HCT116 (cell line): ENCODE measurements at regions not wholly inside any gene's neighbourhood (a gene's known extent, or its start where the extent isn't known, plus 50 kb on each side); places are given as distances from the start of the nearest gene placed in this dataset.
A peak's percentile ranks its signal among the peaks of the same experiment; 100 is the strongest.

Experiments
- ATAC-seq: fragments of 200-7000 bp; cut with Tn5 transposase; 2 replicates; pipeline ENCODE4 v1.9.1; 2020; ENCODE audit warnings: mild to moderate bottlenecking, moderate library complexity
- BruUV-seq: library from RNA; stranded (reverse); fragments of 400-500 nt; replicated peaks from 2 replicates; lab custom pipeline; 2021; lab: Mats Ljungman, UMichigan
- CTCF ChIA-PET: fragments of 300-600 bp; sonication (Branson Sonifier 250); formaldehyde crosslinking; loops from one replicate; lab custom pipeline; 2021; ENCODE audit warnings: antibody characterized with exemption; lab: Charles Lee
- POLR2A ChIA-PET: fragments of 300-600, 350-600 bp; sonication (Branson Sonifier 250); formaldehyde crosslinking; loops from one replicate; lab custom pipeline; 2021; ENCODE audit warnings: antibody characterized with exemption; lab: Charles Lee
- RAD21 ChIA-PET, 2 experiments: fragments of 300-600 bp; sonication (Branson Sonifier 250); formaldehyde crosslinking; loops; one replicate each; lab custom pipeline; 2023; ENCODE audit warnings: low total read pairs in 2 of 2; ENCODE audit not compliant: uncharacterized antibody in 2 of 2, unreplicated experiment in 2 of 2, low non-redundant PET in 1 of 2; lab: Charles Lee
- DNase-seq: peaks from one replicate; pipeline ENCODE4 v3.0.0-alpha.2; 2010; ENCODE audit warnings: low read depth, low spot score
- H2AFZ ChIP-seq: fragments of 200-600 bp; shearing (Covaris generic), sonication (generic); 2 replicates; pipeline ENCODE4 v1.6.1; 2017; ENCODE audit warnings: low read depth, mixed run types, mixed read lengths, antibody characterized with exemption, low read length; ENCODE audit not compliant: poor library complexity, severe bottlenecking
- H3K27ac ChIP-seq: 2 replicates; pipeline ENCODE4 v1.5.1; 2012; ENCODE audit warnings: low read depth, low read length
- H3K27me3 ChIP-seq: fragments of 200-600 bp; sonication (generic); 2 replicates; pipeline ENCODE4 v1.6.1; 2016; ENCODE audit warnings: mixed run types, low read length, mixed read lengths; ENCODE audit not compliant: insufficient read depth
- H3K36me3 ChIP-seq, 2 experiments: fragments of 200-500 bp in 1 of 2; fragments of 200-600 bp in 1 of 2; sonication (Bioruptor generic) in 1 of 2; sonication (generic) in 1 of 2; 2 replicates each; pipeline versions ENCODE4 v1.5.1 to v1.6.1; 2014 to 2016; ENCODE audit warnings: low read length in 2 of 2, inconsistent platforms in 1 of 2, mixed read lengths in 1 of 2, mixed run types in 1 of 2; ENCODE audit not compliant: insufficient read depth in 2 of 2, control insufficient read depth in 1 of 2
- H3K4me1 ChIP-seq, 2 experiments: fragments of 200-600 bp in 1 of 2; sonication (generic) in 1 of 2; 2 replicates each; pipeline versions ENCODE4 v1.5.1 to v1.6.1; 2012 to 2017; ENCODE audit warnings: low read length in 2 of 2, inconsistent platforms in 1 of 2, mild to moderate bottlenecking in 1 of 2, mixed read lengths in 1 of 2, mixed run types in 1 of 2, moderate library complexity in 1 of 2; ENCODE audit not compliant: insufficient read depth in 2 of 2, control insufficient read depth in 1 of 2
- H3K4me2 ChIP-seq: fragments of 200-600 bp; sonication (generic); 2 replicates; pipeline ENCODE4 v1.6.1; 2017; ENCODE audit warnings: mixed run types, low read length, mixed read lengths
- H3K4me3 ChIP-seq, 2 experiments: fragments of 200-600 bp in 1 of 2; sonication (generic) in 1 of 2; replicated peaks in 1 of 2; 2 replicates each; pipeline ENCODE4 v1.5.1; 2011 to 2016; ENCODE audit warnings: low read length in 2 of 2, control low read depth in 1 of 2, low read depth in 1 of 2, mild to moderate bottlenecking in 1 of 2, mixed read lengths in 1 of 2, mixed run types in 1 of 2
- H3K79me2 ChIP-seq: fragments of 200-600 bp; sonication (generic); 2 replicates; pipeline ENCODE4 v1.6.1; 2017; ENCODE audit warnings: mild to moderate bottlenecking, mixed run types, low read length, moderate library complexity, mixed read lengths; ENCODE audit not compliant: insufficient read depth
- H3K9ac ChIP-seq: fragments of 200-600 bp; sonication (generic); 2 replicates; pipeline ENCODE4 v1.6.1; 2016; ENCODE audit warnings: low read length, mixed read lengths
- H3K9me2 ChIP-seq: fragments of 200-600 bp; sonication (generic), shearing (Covaris generic); 2 replicates; pipeline ENCODE4 v1.6.1; 2017; ENCODE audit warnings: mixed run types, mild to moderate bottlenecking, moderate library complexity; ENCODE audit not compliant: insufficient read depth
- H3K9me3 ChIP-seq, 2 experiments: fragments of 200-500 bp in 1 of 2; fragments of 200-600 bp in 1 of 2; sonication (Bioruptor generic) in 1 of 2; sonication (generic) in 1 of 2; 2 replicates each; pipeline ENCODE4 v1.6.1; 2014 to 2017; ENCODE audit warnings: low read length in 2 of 2, mixed read lengths in 2 of 2, inconsistent platforms in 1 of 2, low read depth in 1 of 2, mild to moderate bottlenecking in 1 of 2, mixed run types in 1 of 2, moderate library complexity in 1 of 2; ENCODE audit not compliant: control insufficient read depth in 1 of 2, insufficient read depth in 1 of 2
- H4K20me1 ChIP-seq: fragments of 200-600 bp; sonication (generic), shearing (Covaris generic); 2 replicates; pipeline ENCODE4 v1.6.1; 2017; ENCODE audit warnings: mixed run types, mild to moderate bottlenecking, moderate library complexity; ENCODE audit not compliant: insufficient read depth
- ATF3 ChIP-seq: IDR thresholded peaks from 2 replicates; pipeline ENCODE4 v1.6.1; 2012
- CBX3 ChIP-seq: IDR thresholded peaks from 2 replicates; pipeline ENCODE4 v1.6.1; 2012; ENCODE audit warnings: low read depth
- CEBPB ChIP-seq: IDR thresholded peaks from 2 replicates; pipeline ENCODE4 v1.6.1; 2012; ENCODE audit warnings: low read depth
- EZH2 ChIP-seq: fragments of 200-600 bp; sonication (generic); IDR thresholded peaks from 2 replicates; pipeline ENCODE4 v1.6.1; 2017; ENCODE audit warnings: antibody characterized with exemption, mixed run types
- FOSL1 ChIP-seq: IDR thresholded peaks from 2 replicates; pipeline ENCODE4 v1.6.1; 2012; ENCODE audit warnings: low read depth
- JUND ChIP-seq: IDR thresholded peaks from 2 replicates; pipeline ENCODE4 v1.6.1; 2012
- RAD21 ChIP-seq: IDR thresholded peaks from 2 replicates; pipeline ENCODE4 v1.6.1; 2012; ENCODE audit warnings: low read depth, mild to moderate bottlenecking
- SIN3A ChIP-seq: IDR thresholded peaks from 2 replicates; pipeline ENCODE4 v1.6.1; 2012; ENCODE audit warnings: low read depth
- SP1 ChIP-seq: IDR thresholded peaks from 2 replicates; pipeline ENCODE4 v1.6.1; 2012; ENCODE audit warnings: low read depth
- SRF ChIP-seq: IDR thresholded peaks from 2 replicates; pipeline ENCODE4 v1.6.1; 2012; ENCODE audit warnings: low read depth
- YY1 ChIP-seq: IDR thresholded peaks from 2 replicates; pipeline ENCODE4 v1.6.1; 2011; ENCODE audit warnings: low read length, low read depth, moderate library complexity, mild to moderate bottlenecking; ENCODE audit not compliant: insufficient replicate concordance; ENCODE audit errors: extremely low read depth
- intact Hi-C: fragments of 100-400 bp; cut with micrococcal nuclease; formaldehyde crosslinking; loops from 2 replicates; pipeline ENCODE4 v1.10.0; 2022

- TF ChIP-seq RAD21: no peak
These were observed 706.9 kb upstream of the SOX9 start (continued) for GRCh38 chr17:71413935-71414334.

GRCh38 chr17:71417142-71417541 is 703.7 kb upstream of the SOX9 start:
- DNase-seq: no peak
- Histone ChIP-seq H3K9ac (no peak overlapping the region), H3K4me1 (peaks cover 9 to 27% of the 10 kb centered on the region in 2 experiments; a peak in 3 of 4 replicates), H4K20me1 (no peaks in the 10 kb centered on the region), H3K9me3 (peaks cover 0 to 11% of the 10 kb centered on the region in 2 experiments; a peak in 1 of 4 replicates), H3K36me3 (peaks cover 0 to 9% of the 10 kb centered on the region in 2 experiments; a peak in 1 of 4 replicates), H3K4me2 (no peak overlapping the region), H2AFZ (no peak overlapping the region), H3K27ac (no peak overlapping the region), H3K79me2 (no peaks in the 10 kb centered on the region), H3K27me3 (no peaks in the 10 kb centered on the region), H3K9me2 (no peaks in the 10 kb centered on the region), H3K4me3 (no peak overlapping the region)
- ChIA-PET POLR2A (no interaction called here), CTCF (no interaction called here), RAD21 (no interaction called here)
- no TSS peak for BruUV-seq
- peak; percentile 18; the same call in 1 of the 2 replicates for TF ChIP-seq CEBPB
- no peak for TF ChIP-seq SP1
- no peak for ATAC-seq
- intact Hi-C loops: loop anchor here (10.0 kb wide), 1 partner anchor 342 kb away; no protein-coding TSS in a partner anchor

- intact Hi-C loops: loop anchor here (10.0 kb wide), 1 partner anchor 62 kb away; no protein-coding TSS in a partner anchor
- no peak for ATAC-seq
These were observed 697.9 kb upstream of the SOX9 start for GRCh38 chr17:71422968-71423367.

More at GRCh38 chr17:71422968-71423367, 697.9 kb upstream of the SOX9 start:
- peak overlapping the region; percentile 76 for H2AFZ ChIP-seq
- H3K4me3 ChIP-seq: 0 out of 4 replicates have a peak overlapping the region, but pooled peaks of 1 of the 2 experiments have one; percentile 12
- H3K9me3 ChIP-seq: peaks cover 0 to 16% of the 10 kb centered on the region in 2 experiments; a peak in 1 of 4 replicates
- TF ChIP-seq ATF3 (no peak), CBX3 (0 out of 2 replicates have a peak, but pooled peaks have one; percentile 64), EZH2 (no peak), SRF (no peak), YY1 (no peak), RAD21 (no peak), SIN3A (no peak), FOSL1 (no peak), JUND (no peak)
- TF ChIP-seq, all 23 proteins: peak for 1
- Histone ChIP-seq H3K4me1 (peaks cover 19 to 28% of the 10 kb centered on the region in 2 experiments), H3K9ac (no peak overlapping the region), H3K4me2 (peak overlapping the region; percentile 63; the same call in 1 of the 2 replicates), H3K9me2 (no peaks in the 10 kb centered on the region), H3K27ac (no peak overlapping the region), H3K27me3 (no peaks in the 10 kb centered on the region), H3K79me2 (no peaks in the 10 kb centered on the region), H4K20me1 (no peaks in the 10 kb centered on the region), H3K36me3 (peaks cover 0 to 13% of the 10 kb centered on the region in 2 experiments; a peak in 1 of 4 replicates)
- ChIA-PET RAD21 (no interaction called here), POLR2A (no interaction called here), CTCF (no interaction called here)
- BruUV-seq: no TSS peak
- DNase-seq: no peak
